ENCODE measurements at regions not wholly inside any gene's neighbourhood (a gene's known extent, or its start where the extent isn't known, plus 50 kb on each side); places are given as distances from the start of the nearest gene placed in this dataset.

GRCh38 chr5:174307656-174308271 lies 262.3 kb downstream of the NSG2 start:
- DNase-seq (ENCODE audit: low read depth in 1 of 2, low spot score in 1 of 2), result no peak

- no peak for DNase-seq (ENCODE audit: low read depth in 1 of 2, low spot score in 1 of 2)
These were observed 263.8 kb downstream of the NSG2 start for GRCh38 chr5:174309131-174309795.

- DNase-seq (ENCODE audit: low read depth in 1 of 2, low spot score in 1 of 2), result no peak
These were observed 264.7 kb downstream of the NSG2 start for GRCh38 chr5:174310243-174310642.

DNA sequence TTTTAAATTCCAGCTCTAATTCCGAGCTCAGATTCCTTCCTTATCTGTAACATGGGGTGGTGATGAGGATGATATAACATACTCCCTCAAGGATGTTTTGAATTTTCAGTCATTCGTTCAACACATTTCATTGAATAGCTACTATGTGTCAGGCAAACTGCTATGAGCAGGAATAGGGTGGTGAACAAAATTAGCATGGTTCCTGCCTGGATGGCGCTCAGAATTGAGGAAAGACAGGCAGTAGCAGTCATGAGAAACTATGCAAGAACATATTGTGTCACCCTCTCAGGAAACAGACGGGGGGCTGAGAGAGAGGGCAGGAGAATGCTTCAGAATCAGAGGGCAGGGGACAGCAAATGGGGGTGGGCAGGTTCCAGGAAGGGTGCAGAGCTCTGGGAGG lies 265.2 kb downstream of the NSG2 start:
- DNase-seq (ENCODE audit: low read depth in 1 of 2, low spot score in 1 of 2), result no peak

DNA sequence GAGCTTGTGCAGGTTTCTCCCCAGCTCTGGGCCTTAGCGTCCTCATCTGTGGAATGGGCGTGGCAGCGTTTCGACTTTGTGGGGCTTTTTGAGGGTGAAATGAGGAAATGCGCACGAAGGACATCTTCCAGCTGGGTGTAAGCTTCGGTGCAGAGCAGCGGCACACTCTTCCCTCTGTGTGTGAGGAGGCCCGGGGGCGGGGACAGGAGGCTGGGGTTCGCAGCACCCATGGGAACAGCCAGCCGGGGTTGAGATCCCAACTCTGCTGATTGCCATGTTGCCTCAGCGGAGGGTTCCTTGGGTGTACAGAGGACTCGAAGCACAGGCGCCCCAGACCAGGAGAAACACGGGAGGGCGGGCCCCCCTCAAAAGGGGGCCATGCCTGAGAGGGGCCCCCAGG lies 265.6 kb downstream of the NSG2 start:
- no peak for DNase-seq (ENCODE audit: low read depth in 1 of 2, low spot score in 1 of 2)

GRCh38 chr5:174311531-174312269 lies 266.2 kb downstream of the NSG2 start:
- peak; percentile 40 to 41 for DNase-seq (ENCODE audit: low read depth in 1 of 2, low spot score in 1 of 2)

- DNase-seq (ENCODE audit: low read depth in 1 of 2, low spot score in 1 of 2), result no peak
These were observed 266.7 kb downstream of the NSG2 start for GRCh38 chr5:174312270-174312617.

GRCh38 chr5:174312641-174313040 lies 267.1 kb downstream of the NSG2 start:
- DNase-seq (ENCODE audit: low read depth in 1 of 2, low spot score in 1 of 2), result no peak

GRCh38 chr5:174313615-174314014 lies 268.1 kb downstream of the NSG2 start:
- DNase-seq (ENCODE audit: low read depth in 1 of 2, low spot score in 1 of 2), result no peak

DNA sequence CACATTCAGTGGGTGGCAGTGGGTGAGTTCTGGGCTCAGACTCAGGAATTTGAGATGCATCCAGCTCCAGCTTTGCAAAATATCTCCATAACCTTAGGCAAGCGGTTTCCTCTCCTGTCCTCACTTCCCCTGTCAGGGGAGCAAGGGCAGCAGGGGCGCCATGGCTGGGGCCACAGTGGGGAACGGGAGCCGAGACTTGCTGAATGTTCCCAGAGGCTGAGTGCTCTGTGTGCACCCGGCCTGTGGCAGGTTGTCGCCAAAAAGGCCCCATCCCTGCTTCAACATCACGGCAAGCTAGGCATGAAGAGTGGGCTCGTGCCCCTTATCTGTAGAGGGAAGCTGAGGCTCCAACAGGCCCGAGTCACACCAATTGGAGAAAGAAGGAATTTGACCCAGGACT lies 268.8 kb downstream of the NSG2 start:
- DNase-seq (ENCODE audit: low read depth in 1 of 2, low spot score in 1 of 2), result no peak

GRCh38 chr5:174315471-174315870 lies 270.0 kb downstream of the NSG2 start:
- no peak for DNase-seq (ENCODE audit: low read depth in 1 of 2, low spot score in 1 of 2)

DNA sequence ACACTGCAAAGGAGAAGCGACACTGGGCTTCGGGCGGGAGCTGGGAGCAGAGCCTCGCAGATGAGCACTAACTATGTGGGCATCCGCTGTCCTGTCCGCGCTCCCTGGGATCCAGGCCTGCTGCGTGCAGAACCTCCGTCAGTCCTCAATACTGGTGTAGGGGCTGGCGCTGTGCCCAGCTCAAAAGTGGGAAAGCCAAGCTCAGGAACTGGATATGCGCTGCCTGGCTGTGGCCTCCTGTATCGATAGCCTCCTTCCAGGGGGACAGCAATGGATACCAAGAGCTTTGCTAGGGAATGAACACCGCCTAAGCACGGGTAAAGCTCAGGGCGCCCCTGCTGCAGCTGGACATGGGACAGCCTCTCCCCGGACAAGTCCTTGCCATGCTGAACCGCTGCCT lies 270.4 kb downstream of the NSG2 start:
- no peak for DNase-seq (ENCODE audit: low read depth in 1 of 2, low spot score in 1 of 2)

GRCh38 chr5:174316326-174316725 lies 270.8 kb downstream of the NSG2 start:
- DNase-seq (ENCODE audit: low read depth in 1 of 2, low spot score in 1 of 2), result no peak

- no peak for DNase-seq (ENCODE audit: low read depth in 1 of 2, low spot score in 1 of 2)
These were observed 271.9 kb downstream of the NSG2 start for GRCh38 chr5:174317256-174317894.

- no peak for DNase-seq (ENCODE audit: low read depth in 1 of 2, low spot score in 1 of 2)
These were observed 273.1 kb downstream of the NSG2 start for GRCh38 chr5:174318578-174318977.

DNA sequence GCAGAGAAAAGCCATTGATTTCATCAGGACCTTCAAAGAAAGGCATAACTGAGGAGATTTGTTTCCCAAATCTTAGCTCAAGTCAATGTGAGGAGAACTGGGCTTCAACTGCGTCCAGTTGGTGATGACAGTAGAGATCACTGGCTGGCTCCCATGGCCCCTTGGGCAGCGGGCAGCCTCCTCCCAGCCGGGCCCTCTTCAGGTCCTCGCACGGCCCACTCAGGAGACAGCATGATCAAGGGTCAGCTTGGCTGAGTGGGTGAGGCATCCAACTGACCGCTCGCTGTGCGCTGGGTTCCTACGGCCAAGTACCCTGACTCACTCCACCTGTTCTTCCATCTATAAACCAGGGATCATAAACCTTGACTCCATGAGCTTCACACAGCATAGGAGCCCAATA lies 274.0 kb downstream of the NSG2 start:
- no peak for DNase-seq (ENCODE audit: low read depth in 1 of 2, low spot score in 1 of 2)

- no peak for DNase-seq (ENCODE audit: low read depth in 1 of 2, low spot score in 1 of 2)
These were observed 274.5 kb downstream of the NSG2 start for GRCh38 chr5:174320051-174320450.

DNA sequence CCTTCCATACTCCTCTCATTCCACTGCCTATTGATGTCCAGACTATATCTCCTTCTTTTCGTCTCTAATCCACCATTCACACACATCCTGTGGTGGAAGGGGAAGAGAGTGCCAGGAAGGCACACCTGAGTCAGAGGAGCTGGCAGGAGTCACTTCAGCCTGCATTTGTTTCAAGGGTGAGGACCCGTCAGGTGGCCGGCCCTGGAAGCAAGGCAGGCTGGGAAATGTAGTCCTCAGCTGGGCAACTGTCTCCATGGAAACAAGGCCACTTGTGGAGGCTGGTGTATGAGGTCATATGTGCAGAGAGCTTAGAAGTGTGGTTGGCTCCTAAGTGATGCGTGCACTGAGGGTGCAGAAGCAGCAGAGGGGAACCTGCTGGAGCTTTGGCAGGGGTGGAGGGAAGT lies 278.4 kb downstream of the NSG2 start:
- DNase-seq (ENCODE audit: low read depth in 1 of 2, low spot score in 1 of 2), result no peak

DNA sequence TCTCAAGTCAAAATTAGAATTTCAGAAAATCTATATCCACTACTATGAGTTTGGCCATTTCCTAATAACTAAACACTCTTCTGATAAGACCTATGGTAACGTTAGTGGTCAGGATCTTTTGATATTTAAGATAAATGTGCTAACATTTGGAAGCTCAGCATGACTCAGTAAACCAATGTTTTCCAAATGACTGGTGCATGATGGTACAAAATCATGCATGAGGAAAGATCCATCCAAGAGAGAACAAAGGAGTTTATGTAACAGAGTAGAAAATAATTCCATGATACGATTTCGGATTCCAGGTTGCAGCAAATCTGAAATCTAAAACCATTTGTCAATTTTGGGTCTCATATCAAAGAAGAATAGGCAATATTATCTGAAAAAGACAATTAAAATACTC lies 279.2 kb downstream of the NSG2 start:
- no peak for DNase-seq (ENCODE audit: low read depth in 1 of 2, low spot score in 1 of 2)

GRCh38 chr5:174325431-174325830 lies 279.9 kb downstream of the NSG2 start:
- no peak for DNase-seq (ENCODE audit: low read depth in 1 of 2, low spot score in 1 of 2)

DNA sequence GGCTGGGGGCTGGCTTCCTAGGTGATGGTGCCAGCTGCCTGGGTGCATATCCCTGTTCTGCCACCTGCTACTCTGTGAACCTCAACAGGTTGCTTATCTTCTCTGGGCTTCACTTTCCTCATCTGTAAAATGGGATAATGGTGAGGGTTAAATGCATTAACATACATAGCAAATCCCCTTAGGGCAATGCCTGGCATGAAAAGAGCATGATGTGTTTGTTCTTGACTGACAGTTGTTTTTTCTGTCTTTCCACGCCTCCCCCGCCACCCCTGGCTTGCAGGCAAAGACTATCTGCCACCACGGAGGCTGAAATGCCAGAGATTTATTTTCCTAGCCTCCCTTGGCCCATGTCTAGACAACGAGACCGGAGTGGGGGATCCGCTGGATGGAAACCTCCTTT lies 280.5 kb downstream of the NSG2 start:
- no peak for DNase-seq (ENCODE audit: low read depth in 1 of 2, low spot score in 1 of 2)

DNA sequence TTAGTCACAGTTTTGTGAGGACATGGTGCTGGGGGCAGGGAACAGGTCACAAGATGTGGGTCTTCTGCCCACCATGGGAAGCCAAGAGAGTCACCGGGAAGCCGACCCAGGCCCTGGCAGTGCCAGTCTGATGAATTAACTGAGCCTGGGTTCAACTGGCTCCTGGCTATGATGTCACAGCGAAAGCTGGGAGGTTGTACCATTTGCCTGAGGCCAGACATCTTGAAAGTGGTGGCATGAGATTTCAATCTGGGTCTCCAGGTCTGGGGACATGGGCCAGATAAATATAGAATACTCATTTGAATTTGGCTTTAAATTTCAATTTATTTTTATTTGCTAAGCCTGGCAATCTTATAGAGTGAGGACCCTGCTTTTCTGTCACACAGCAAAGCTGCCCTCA lies 280.9 kb downstream of the NSG2 start:
- no peak for DNase-seq (ENCODE audit: low read depth in 1 of 2, low spot score in 1 of 2)
